DMS153 (cell line): ENCODE measurements at regions not wholly inside any gene's neighbourhood (a gene's known extent, or its start where the extent isn't known, plus 50 kb on each side); places are given as distances from the start of the nearest gene placed in this dataset.

Experiments used
- DNase-seq: peaks from one replicate; lab custom pipeline; 2025; lab: John Stamatoyannopoulos, UW

DNA sequence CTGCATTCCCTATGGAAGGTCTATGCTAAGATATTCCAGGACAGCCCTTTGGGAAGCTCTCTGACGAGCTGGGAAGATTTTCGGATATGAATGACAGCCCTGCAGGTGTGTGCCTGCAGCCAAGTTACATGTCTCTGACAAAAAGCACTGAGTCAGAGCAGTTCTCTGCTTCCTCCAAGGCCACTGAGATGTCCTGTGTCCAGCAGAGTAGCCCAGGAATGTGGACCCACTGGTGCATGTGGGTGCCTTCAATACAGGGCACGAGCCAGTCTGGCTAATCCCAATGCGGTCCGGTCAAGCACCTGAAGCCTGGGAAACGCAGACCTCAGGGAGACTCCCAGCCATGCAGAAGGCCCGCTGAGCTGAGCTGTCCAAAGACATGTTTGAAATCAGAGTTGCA lies 565.7 kb downstream of the TCERG1L start:
- DNase-seq: no peak

DNA sequence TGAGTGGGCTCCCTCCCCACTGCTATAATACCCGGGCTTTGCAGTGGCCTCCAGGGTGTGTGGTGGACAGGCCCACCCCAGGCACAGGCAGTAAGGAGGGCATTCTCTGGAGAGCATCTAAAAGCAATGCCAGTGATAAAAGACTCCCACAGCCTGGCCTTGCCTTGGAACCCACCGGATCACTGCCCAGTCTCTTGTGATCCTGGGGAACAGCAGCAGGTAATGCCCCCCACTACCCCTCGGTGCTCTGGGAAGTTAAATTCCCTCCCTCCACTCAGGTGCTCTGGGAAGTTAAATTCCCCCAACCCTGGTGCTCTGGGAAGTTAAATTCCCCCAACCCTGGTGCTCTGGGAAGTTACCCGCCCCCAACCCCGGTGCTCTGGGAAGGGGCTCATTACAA lies 565.2 kb downstream of the TCERG1L start:
- no peak for DNase-seq

DNA sequence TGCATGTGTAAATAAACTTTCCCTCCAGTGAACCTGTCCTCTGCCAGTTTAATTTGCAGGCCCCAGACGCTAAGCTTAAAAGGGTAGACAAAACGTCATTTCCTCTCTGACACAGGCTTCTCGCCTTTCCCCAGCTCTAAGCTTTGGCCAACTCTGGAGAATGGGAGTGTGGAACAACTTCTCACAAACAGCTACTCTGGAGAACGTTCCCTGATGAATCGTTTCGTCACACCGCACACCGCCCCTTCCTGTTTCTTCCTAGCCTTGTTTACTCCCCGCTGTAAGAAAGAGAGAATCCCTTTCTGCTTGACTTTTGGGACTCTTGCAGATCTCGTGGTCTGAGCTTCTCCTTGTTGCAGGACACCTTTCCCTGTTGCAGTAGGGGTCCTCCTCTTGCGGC lies 564.2 kb downstream of the TCERG1L start:
- DNase-seq: no peak

DNA sequence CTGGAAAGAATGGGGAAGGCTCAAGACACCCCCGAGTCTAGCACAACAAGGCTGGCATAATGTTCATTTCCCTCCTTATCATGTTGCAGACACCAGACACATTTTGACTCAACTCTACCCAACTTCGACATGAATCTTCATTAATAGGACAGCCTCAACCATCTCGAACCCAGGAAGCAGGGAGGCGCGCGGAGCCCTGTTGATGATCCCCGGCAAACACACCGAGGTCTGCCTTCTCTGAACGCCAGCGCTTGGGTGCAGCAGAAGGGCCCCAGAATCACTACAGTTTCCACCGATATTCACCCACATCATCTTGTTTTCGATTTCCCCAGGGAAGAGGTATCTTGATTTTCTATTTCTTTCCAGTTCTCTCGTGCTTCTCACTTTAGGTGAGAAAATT lies 563.6 kb downstream of the TCERG1L start:
- DNase-seq: no peak

DNA sequence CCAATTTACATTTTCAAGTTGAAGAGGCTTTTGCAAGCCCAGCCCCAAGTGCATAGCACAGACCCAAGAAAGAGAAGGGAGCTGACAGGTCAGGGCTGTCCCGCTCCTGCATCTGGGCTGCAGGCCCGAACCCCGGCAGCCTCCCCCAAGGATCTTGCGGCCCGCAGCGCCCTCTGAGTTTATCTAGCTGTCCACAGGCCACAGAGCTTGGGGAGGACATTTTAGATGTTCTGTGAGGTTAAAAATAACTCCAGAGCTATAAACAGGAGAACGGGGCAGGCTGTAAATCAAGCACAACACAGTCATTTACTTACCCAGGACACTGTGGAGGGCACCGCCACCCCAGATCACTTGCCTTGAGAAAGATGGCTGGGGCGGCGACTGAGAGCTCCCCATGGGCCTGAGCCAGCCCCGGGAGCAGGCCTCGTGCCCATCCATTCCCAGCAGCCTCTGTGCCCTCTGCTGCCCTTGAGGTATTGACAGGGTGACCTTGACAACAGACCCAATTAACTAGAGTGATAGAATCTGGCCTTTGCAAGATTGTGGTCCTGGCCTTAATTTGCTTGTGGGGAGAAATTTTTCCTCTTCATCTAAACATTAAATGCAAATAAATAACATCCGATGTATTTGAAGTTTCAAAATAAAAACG lies 563.0 kb downstream of the TCERG1L start:
- DNase-seq: no peak

DNA sequence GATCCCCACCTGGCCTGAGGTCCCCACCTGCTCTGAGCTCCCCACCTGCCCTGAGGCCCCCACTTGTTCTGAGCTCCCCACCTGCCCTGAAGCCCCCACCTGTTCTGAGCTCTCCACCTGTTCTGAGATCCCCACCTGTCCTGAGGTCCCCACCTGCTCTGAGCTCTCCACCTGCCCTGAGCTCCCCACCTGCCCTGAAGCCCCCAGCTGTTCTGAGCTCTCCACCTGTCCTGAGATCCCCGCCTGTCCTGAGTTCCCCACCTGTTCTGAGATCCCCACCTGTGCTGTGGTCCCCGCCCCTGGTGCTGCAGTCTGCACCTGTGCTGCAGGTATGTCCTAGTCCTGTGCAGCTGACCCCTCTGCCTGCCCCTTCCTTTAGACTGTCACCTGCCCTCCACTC lies 561.6 kb downstream of the TCERG1L start:
- no peak for DNase-seq

DNA sequence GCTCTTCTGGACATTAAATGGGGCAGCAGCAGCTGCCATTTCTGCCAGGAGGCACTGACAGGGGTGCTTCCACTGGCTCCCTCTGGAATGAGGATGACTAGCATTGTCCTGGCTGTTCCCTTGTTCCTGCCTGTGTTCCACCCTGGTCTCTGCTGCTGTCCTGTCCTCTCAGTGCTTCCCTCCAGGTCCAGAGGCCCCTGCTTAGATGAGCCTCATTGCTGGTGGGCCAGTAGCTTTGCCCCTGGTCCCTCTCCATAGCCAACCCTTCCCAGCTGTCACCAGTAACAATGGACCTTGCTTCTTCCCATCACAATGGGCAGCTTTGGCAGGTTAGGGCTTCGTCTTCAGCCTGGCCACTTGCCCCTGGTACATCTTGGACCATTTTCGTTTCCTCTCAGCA lies 561.1 kb downstream of the TCERG1L start:
- DNase-seq: no peak

DNA sequence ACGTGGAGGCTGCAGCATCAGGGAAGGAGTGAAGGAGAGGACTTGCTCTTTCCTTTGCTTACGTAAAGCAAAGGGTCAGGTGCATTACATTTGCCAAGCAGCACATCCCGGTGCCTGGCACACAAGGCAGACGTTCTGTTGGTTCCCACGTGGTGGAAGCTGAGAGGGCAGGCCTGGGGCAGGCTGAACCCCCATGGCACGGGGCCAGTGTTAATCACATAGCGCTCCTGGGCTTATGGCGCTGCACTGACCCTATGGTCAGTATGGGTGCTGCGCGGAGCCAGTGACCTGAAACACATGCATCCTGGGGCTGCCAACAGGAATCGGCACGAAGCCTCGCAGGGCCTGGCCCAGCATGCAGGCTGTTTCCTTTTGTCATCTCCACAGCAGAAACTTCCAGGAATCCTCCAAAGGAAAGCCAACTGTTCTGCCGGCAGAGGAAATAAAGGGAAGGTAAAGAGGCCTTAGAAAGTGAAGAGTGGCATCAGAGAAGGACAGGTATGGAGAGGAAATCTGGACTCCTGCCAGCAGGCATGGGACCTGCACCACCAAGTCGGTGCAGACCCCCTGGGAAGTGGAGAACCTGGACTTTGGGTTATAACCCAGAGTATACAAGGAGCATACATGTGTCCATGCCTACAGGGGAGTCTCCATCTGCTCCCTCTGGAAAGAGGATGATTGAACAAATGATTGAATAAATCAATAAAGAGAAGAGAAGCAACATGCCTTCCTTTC lies 560.2 kb downstream of the TCERG1L start:
- no peak for DNase-seq

DNA sequence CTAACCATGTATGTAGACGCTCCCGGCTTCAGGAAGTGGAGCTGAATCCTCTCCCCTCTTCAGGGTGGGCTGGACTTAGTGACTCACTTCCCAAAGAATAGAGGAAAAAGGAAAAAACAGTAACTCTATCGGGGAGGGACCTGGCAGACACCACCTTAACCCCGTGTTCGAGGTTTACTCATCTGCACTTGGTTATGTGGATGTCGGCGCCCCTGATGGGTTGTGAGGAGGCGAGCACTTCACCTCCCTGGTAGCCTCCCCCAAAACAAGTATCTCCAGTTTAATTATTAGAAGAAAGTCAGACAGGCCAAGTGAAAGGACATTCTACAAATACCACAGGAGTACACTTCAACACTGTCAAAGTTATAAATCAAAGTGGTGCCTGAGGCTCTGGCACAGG lies 559.7 kb downstream of the TCERG1L start:
- DNase-seq: no peak

DNA sequence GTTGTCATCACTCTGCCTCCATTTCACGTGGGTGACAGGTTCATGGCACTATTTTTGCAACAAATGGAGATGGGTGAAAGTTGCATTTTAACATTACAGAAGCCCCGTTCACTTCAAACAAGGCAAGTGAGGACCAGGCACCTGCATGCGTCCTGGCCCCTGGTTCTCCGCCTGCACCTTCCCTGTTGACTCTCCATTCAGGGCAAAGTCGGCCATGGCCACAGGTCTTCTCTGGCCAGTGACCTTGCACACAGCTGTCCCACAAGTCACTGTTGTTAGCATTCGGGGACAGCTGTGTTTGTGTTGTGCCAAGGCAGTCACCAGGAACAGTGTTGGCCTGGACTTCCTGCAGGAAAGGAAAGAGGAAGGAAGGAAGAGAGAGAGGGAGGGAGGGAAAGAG lies 554.9 kb downstream of the TCERG1L start:
- no peak for DNase-seq

DNA sequence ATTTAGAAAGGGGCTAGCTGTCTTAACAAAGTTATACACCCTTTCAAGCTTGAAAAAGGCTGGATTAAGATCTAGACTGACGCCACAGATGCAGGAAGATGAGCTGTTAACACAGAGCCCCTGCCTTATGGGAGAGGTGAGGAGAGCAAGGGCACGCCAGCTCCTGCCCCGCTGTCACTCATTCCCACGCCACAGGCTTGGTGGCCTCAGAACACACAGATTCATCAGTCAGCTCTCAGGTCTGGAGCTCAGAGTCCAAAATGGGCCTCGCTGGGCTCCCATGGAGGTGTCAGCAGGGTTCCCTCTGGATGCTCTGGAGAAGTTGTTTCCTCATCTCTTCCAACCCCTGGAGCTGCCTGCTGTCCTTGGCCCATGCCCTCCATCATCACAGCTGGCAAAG lies 554.2 kb downstream of the TCERG1L start:
- DNase-seq: no peak

DNA sequence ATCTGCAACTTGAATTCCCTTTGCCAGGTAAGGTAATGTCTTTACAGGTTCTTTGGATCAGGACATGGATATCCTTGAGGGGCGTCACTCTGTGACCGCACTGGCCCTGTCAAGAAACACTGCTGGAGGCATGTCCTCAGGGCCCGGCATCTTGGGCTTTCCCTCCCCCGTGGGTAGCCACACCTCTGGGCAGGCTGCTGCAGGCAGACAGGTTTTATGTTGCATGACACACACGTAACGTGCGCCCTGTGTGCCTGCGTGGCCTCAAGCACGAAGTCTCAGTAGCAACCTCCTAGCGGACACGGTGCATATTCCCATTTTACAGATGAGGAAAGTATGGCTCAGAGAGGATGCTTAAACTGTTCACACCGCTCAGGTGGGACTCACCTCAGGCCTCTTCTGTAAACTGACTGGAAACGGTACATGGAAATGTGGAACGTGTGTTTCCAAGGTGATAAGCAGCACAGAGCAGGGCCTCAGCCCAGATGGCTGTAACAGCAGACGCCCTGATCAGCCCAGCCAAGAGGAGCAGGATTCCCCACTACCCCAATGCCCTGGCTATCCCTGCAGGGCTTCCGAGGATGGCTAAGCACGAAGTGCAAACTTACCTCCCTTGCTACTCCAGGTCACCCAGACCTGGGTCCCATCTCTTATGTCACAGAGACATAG lies 553.6 kb downstream of the TCERG1L start:
- DNase-seq: no peak

DNA sequence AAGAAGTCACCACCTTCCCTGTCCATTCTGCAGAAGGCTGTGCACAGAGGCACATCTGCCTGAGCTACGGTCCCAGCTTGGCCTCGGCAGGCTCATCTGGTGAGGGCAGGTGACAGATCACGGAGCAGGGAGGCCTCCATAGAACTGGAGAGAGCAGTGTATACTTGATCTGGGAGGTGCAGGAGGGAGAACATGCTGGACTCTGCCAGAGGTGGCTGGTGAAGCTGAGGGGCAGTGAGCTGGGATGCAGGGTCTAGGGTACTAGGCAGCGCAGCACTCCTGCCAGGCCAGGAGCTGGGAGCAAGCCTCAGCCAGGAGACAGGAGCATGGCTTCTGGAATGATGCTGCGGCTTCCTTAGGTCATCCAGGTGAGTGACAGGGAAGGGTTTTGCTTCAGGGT lies 553.0 kb downstream of the TCERG1L start:
- no peak for DNase-seq

DNA sequence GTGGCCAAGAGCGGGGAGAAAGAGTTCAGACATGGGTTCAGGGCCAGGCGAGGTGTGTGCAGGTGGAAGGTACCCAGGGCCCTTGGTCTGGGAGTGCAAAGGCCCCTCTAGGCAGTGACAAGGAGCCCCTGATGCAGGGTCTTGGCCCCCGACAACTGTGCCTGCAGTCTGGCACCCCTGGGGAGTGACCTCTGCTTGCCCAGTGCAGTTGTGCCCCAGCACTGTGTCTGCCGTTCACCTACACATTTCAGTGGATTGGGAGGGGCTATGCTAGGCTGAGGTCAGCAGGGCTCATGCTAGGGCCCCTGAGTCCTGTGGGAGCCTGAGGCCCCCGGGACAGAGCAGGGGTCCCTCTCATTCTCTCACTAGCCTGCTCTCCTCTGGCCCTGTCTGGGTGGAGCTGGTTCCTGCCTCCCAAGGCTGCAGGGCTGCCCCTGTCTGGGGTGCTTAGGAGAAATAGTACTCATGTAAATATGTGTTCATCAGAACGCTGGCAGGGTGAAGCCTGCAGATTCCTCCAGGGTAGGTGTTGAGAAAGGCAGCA lies 550.4 kb downstream of the TCERG1L start:
- no peak for DNase-seq

DNA sequence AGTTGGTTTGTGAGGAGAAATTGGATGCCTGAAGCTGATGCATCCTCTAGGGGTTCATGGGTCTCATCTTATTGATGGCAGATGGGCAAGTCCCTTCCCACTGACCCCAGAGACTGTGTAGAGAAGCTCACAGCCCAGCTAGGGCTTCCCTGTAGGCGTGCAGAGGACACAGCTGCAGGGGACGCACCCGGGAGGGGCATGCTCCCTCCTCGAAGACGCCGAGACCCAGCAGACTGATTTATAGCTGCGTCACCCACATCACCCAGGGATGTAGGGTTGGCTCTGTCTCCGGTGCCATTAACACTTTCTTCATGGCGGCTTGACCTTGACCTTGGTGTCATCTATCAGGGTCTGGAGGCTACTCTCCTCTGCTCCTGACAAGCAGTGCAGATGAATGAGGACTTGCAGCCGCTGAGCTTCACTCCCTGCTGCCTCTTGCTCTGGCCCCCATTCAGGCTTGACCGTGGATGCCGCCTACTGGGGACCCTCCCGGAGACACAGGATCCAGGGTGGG lies 549.7 kb downstream of the TCERG1L start:
- DNase-seq: no peak

DNA sequence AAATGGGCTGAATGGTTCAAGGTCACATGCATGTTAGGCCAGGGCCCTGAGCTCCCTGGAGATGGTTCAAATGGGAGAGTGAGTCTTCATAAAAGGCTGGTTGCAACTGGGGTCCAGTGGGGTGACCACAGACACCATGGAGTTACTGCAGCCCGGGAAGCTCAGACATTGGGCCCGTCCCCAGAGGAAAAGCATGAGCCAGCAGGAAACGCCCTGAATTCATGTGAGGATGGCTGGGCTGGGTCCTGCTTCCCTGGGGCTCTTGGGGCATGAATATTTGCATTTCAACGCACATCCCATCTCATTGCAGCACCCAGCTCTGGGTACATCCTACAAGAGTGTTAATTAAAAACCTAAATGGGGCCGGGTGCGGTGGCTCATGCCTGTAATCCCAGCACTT lies 549.0 kb downstream of the TCERG1L start:
- DNase-seq: no peak

DNA sequence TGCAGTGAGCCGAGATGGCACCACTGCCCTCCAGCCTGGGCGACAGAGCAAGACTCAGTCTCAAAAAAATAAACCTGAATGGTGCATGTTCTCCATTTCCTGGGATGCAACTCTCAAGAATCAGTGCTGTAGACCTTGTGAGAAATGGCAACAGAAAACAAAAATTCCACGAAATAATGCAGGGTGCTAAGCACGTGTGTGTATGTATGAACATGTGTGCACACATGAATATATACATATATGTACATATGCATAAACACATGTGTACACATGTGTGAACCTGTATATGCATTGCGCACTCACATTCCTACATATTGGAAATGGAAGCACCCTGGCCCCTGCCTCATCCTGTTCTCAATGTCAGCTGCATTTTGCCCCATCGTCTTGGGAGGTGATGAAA lies 548.5 kb downstream of the TCERG1L start:
- no peak for DNase-seq

DNA sequence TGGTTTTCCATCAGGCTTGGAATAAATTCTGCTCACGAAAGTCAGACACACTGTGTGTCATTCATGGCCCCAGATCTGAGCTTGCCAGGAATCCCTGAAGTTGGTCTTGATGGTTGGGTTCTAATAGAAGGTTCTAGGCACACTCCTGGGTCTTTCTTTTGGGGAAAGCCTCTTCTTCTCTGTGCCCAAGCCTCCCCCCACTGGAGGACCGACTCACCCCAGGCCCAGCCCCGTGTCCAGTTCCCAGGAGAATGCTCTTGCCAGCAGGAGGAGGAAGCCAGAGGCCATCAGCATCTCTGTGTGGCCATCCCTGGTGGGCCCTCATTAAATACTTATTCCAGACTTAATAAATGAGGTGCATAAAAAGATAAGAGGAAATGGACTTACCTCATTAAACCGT lies 548.0 kb downstream of the TCERG1L start:
- DNase-seq: no peak

DNA sequence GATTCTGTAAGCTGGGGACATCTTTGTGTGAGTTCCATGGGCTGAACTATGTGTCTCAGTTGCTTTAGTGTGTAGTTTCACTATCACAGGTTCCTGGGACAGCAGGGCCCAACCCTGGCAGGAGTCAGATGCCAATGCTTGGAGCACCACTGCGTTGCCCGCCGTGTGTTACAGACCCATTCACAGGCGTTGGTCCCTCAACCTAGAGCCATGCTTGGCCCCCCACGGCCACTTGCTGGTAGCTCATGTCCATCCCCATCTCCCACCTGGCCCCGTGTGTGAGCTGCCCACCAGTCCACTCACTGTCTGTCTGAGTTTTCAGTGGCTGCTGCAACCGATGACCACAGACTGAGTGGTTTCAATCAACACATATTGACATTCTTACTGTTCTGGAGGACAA lies 546.9 kb downstream of the TCERG1L start:
- DNase-seq: no peak

DNA sequence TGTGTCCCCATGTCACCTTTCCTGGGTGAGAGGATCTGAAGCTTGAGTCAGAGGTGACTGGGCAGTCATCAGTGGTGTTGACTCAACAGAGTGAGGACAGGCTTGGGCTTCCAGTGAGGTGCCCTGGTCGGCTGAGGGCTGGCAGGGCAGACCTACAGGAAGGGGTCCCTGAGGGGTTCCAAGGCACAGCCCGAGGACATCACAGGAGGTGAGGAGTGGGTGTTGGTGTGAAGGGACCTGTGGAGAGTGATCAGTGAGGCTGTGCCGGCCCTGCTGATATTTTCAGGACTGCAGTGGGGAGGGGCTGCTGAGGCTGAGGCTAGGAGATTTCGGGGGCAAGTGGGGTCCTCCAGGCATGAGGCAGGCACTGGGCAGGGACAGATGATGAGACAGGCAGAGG lies 545.5 kb downstream of the TCERG1L start:
- DNase-seq: no peak

DNA sequence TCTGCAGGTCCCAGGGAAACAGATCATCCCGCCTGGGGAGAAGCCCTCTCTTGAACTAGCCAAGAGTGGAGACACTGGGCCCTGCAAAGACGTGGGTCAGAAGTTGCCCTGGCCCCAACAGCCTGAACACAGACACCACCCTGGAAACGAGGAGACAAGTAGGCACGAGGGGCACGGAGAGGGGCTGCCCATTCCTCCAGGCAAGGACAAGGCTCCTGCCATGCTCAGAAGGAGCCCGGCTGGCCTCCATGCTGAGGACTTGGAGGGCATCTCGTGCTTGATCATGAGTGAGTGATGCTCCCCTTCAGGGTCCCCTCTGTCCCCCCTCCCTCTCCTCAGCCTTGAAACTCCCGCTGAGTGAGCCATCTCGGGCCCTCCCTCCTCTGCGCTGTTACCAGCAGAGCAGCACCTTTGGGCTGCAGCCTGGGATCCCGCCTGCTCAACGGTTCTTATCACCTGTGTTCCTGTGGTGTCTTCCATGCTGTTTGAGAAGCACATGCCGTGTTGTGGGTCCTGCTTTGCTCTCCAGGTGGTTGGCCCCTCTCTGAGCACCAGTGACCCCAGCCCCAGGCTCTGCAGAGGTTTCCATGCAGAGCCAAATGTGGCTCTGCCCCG lies 544.3 kb downstream of the TCERG1L start:
- DNase-seq: no peak
